K562 (cell line): ENCODE measurements at regions not wholly inside any gene's neighbourhood (a gene's known extent, or its start where the extent isn't known, plus 50 kb on each side); places are given as distances from the start of the nearest gene placed in this dataset.

Experiments used
- AFF4 ChIP-seq: sonication (generic); formaldehyde crosslinking; IDR thresholded peaks from 2 replicates; pipeline ENCODE4 v1.8.0; 2023; ENCODE audit warnings: mild to moderate bottlenecking, missing genetic modification reagents
- ASH1L ChIP-seq: fragments of 450-650 bp; IDR thresholded peaks from 2 replicates; pipeline ENCODE4 v1.6.1; 2018; ENCODE audit warnings: borderline replicate concordance, mild to moderate bottlenecking, low read depth; ENCODE audit not compliant: partially characterized antibody
- ATF3 ChIP-seq, 2 experiments: fragments of 450-650 bp in 1 of 2; sonication (generic) in 1 of 2; formaldehyde crosslinking in 1 of 2; IDR thresholded peaks in 1 of 2; conservative IDR thresholded peaks in 1 of 2; 2 replicates each; pipeline versions ENCODE4 v1.6.1 to v1.8.1; 2016 to 2023; ENCODE audit warnings: mild to moderate bottlenecking in 2 of 2, moderate library complexity in 2 of 2, inconsistent platforms in 1 of 2, missing genetic modification reagents in 1 of 2
- DLX4 ChIP-seq: fragments of 250-450 bp; sonication (Bioruptor Pico); IDR thresholded peaks from 2 replicates; pipeline ENCODE4 v1.6.1; 2021; ENCODE audit warnings: mild to moderate bottlenecking
- E4F1 ChIP-seq: fragments of 250-450 bp; sonication (Bioruptor Pico); IDR thresholded peaks from 2 replicates; pipeline ENCODE4 v1.5.0; 2021; ENCODE audit warnings: mild to moderate bottlenecking, borderline replicate concordance
- EP300 ChIP-seq: IDR thresholded peaks from 2 replicates; pipeline ENCODE4 v1.6.1; 2012; ENCODE audit warnings: low read length, improper control_type of control experiment
- FIP1L1 ChIP-seq: fragments of 200-400 bp; formaldehyde crosslinking; IDR thresholded peaks from 2 replicates; pipeline ENCODE4 v1.6.1; 2018; ENCODE audit warnings: mild to moderate bottlenecking, low read depth, low read length; ENCODE audit not compliant: poor library complexity, severe bottlenecking
- FOXP4 ChIP-seq: sonication (generic); formaldehyde crosslinking; IDR thresholded peaks from 2 replicates; pipeline ENCODE4 v1.8.0; 2022; ENCODE audit warnings: mild to moderate bottlenecking, missing genetic modification reagents, borderline replicate concordance
- KDM1A ChIP-seq, 2 experiments: fragments of 450-650 bp; IDR thresholded peaks; 2 replicates each; pipeline ENCODE4 v1.6.1; 2016; ENCODE audit warnings: mild to moderate bottlenecking in 2 of 2
- MECOM ChIP-seq: fragments of 250-450 bp; sonication (Bioruptor Pico); IDR thresholded peaks from 2 replicates; pipeline ENCODE4 v1.8.0; 2022; ENCODE audit warnings: inconsistent platforms
- PPARD ChIP-seq: fragments of 250-450 bp; sonication (Bioruptor Pico); IDR thresholded peaks from 2 replicates; pipeline ENCODE4 v1.8.0; 2022; ENCODE audit warnings: inconsistent platforms, mild to moderate bottlenecking, moderate library complexity
- RBM25 ChIP-seq: fragments of 200-400 bp; formaldehyde crosslinking; IDR thresholded peaks from 2 replicates; pipeline ENCODE4 v1.6.1; 2018; ENCODE audit warnings: low read length, low read depth, moderate library complexity; ENCODE audit not compliant: severe bottlenecking
- SUPT5H ChIP-seq: fragments of 450-650 bp; IDR thresholded peaks from 2 replicates; pipeline ENCODE4 v1.6.1; 2016
- TAF1 ChIP-seq: IDR thresholded peaks from 2 replicates; pipeline ENCODE4 v1.6.1; 2011; ENCODE audit warnings: mild to moderate bottlenecking, low read length, moderate library complexity; ENCODE audit not compliant: insufficient read depth, control insufficient read depth, severe bottlenecking; ENCODE audit errors: extremely low read depth
- ZBTB17 ChIP-seq: fragments of 450-650 bp; formaldehyde crosslinking; IDR thresholded peaks from 2 replicates; pipeline ENCODE4 v1.4.0; 2020; ENCODE audit warnings: mild to moderate bottlenecking
- ZNF586 ChIP-seq: fragments of 450-650 bp; formaldehyde crosslinking; conservative IDR thresholded peaks from 2 replicates; pipeline ENCODE4 v1.4.0; 2020; ENCODE audit warnings: mild to moderate bottlenecking, moderate library complexity
- ZNF696 ChIP-seq: fragments of 250-450 bp; sonication (Bioruptor Pico); conservative IDR thresholded peaks from 2 replicates; pipeline ENCODE4 v1.4.0; 2020; ENCODE audit warnings: mild to moderate bottlenecking, moderate library complexity

GRCh38 chr3:182713743-182714517 lies 79.4 kb upstream of the ATP11B start (continued):
- no peak for TF ChIP-seq DLX4
- no peak for TF ChIP-seq TAF1
- no peak for TF ChIP-seq ZNF586 (CRISPR knock-in tag)
- no peak for TF ChIP-seq ZBTB17 (CRISPR knock-in tag)
- TF ChIP-seq ATF3 (IDR thresholded peaks at IDR 0.05): peak; percentile 92
- no peak for TF ChIP-seq ATF3 (CRISPR knock-in tag; conservative IDR thresholded peaks at IDR 0.05)
- TF ChIP-seq FOXP4 (CRISPR knock-in tag): no peak
- TF ChIP-seq RBM25: peak; percentile 66
- TF ChIP-seq SUPT5H: no peak
- no peak for TF ChIP-seq FIP1L1
- TF ChIP-seq PPARD (CRISPR knock-in tag): no peak
- no peak for TF ChIP-seq ASH1L
- no peak for TF ChIP-seq E4F1 (CRISPR knock-in tag)
- TF ChIP-seq MECOM (CRISPR knock-in tag): no peak
- TF ChIP-seq ZNF696 (CRISPR knock-in tag): no peak
- 0 out of 2 replicates have a peak, but pooled peaks have one; percentile 45 for TF ChIP-seq AFF4 (CRISPR knock-in tag)
- TF ChIP-seq EP300: 0 out of 2 replicates have a peak, but pooled peaks have one; percentile 1
- no peak for TF ChIP-seq KDM1A (IDR thresholded peaks at IDR 0.05)
